ENCODE measurements at regions not wholly inside any gene's neighbourhood (a gene's known extent, or its start where the extent isn't known, plus 50 kb on each side); places are given as distances from the start of the nearest gene placed in this dataset.
"Not testable (repeated sequence)": the region's sequence is repeated elsewhere in the genome, so short reads cannot be mapped to it uniquely, and the experiment has no call there.

GRCh38 chr4:44522761-44523445, 74.3 kb upstream of the KCTD8 start:
- ATAC-seq (no peak), DNase-seq (no peak)
- intact Hi-C loops (cut with DNase I; ENCODE audit: low total_unique reads), result no loop called here
- no peaks in the 10 kb centered on the region for H3K4me1 ChIP-seq
- H3K27me3 ChIP-seq, result no peaks in the 10 kb centered on the region
- in situ Hi-C loops (cut with MboI; ENCODE audit: low sequenced_read_pairs in 4 of 4), result no loop called here
- H3K36me3 ChIP-seq, result no peaks in the 10 kb centered on the region
- no peak overlapping the region for H3K4me3 ChIP-seq
- H3K27ac ChIP-seq, result no peak overlapping the region
- no peak for TF ChIP-seq POLR2A (IDR thresholded peaks at IDR 0.05)
- no peak for TF ChIP-seq CTCF (IDR thresholded peaks at IDR 0.05 in 4 of 5, conservative IDR thresholded peaks at IDR 0.05 in 1 of 5)
- H3K9me3 ChIP-seq, result no peaks in the 10 kb centered on the region

GRCh38 chr4:44502216-44502615, 53.6 kb upstream of the KCTD8 start:
- H3K27ac ChIP-seq; intact Hi-C loops (cut with DNase I; ENCODE audit: low total_unique reads); H3K4me3 ChIP-seq; DNase-seq; H3K9me3 ChIP-seq; in situ Hi-C loops (cut with MboI; ENCODE audit: low sequenced_read_pairs in 4 of 4); H3K4me1 ChIP-seq; H3K27me3 ChIP-seq; ATAC-seq; H3K36me3 ChIP-seq: not testable (repeated sequence)

Measured in gastrocnemius medialis (tissue), 4 donors.